A673 (cell line): ENCODE measurements at regions not wholly inside any gene's neighbourhood (a gene's known extent, or its start where the extent isn't known, plus 50 kb on each side); places are given as distances from the start of the nearest gene placed in this dataset.

Experiments used
- EZH2 ChIP-seq: fragments of 200-600 bp; sonication (generic); IDR thresholded peaks from 2 replicates; pipeline ENCODE4 v1.6.1; 2017; ENCODE audit warnings: borderline replicate concordance, low read depth, mild to moderate bottlenecking, mixed read lengths, antibody characterized with exemption, low read length; ENCODE audit not compliant: poor library complexity, severe bottlenecking
- TF ChIP-seq, protein P1 (sequence below): fragments of 300-800, 200-600 bp; sonication (generic); conservative IDR thresholded peaks from 2 replicates; pipeline ENCODE4 v1.5.1; 2017; ENCODE audit warnings: low read depth, mild to moderate bottlenecking, antibody characterized with exemption, low read length, moderate library complexity, mixed read lengths

GRCh38 chr20:60505423-60505822 is 547.2 kb downstream of the CDH26 start:
- TF ChIP-seq EZH2: no peak
- TF ChIP-seq, protein P1, sequence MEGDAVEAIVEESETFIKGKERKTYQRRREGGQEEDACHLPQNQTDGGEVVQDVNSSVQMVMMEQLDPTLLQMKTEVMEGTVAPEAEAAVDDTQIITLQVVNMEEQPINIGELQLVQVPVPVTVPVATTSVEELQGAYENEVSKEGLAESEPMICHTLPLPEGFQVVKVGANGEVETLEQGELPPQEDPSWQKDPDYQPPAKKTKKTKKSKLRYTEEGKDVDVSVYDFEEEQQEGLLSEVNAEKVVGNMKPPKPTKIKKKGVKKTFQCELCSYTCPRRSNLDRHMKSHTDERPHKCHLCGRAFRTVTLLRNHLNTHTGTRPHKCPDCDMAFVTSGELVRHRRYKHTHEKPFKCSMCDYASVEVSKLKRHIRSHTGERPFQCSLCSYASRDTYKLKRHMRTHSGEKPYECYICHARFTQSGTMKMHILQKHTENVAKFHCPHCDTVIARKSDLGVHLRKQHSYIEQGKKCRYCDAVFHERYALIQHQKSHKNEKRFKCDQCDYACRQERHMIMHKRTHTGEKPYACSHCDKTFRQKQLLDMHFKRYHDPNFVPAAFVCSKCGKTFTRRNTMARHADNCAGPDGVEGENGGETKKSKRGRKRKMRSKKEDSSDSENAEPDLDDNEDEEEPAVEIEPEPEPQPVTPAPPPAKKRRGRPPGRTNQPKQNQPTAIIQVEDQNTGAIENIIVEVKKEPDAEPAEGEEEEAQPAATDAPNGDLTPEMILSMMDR: no peak
